WTC11 (cell line): ENCODE measurements at regions not wholly inside any gene's neighbourhood (a gene's known extent, or its start where the extent isn't known, plus 50 kb on each side); places are given as distances from the start of the nearest gene placed in this dataset.

Experiments
- ATAC-seq: fragments of 200-7000 bp; cut with Tn5 transposase; 2 replicates; pipeline ENCODE4 v1.10.0; 2021; ENCODE audit warnings: mild to moderate bottlenecking, moderate library complexity
- CTCF ChIA-PET: fragments of 300-600 bp; sonication (Branson Sonifier 250); formaldehyde crosslinking; loops from one replicate; lab custom pipeline; 2021; ENCODE audit warnings: antibody characterized with exemption; lab: Charles Lee
- POLR2A ChIA-PET: fragments of 350-600 bp; sonication (Branson Sonifier 250); formaldehyde crosslinking; loops from one replicate; lab custom pipeline; 2021; ENCODE audit warnings: antibody characterized with exemption; lab: Charles Lee
- DNase-seq: peaks from one replicate; pipeline ENCODE4 v3.0.0; 2021; ENCODE audit warnings: low spot score
- H3K27ac Mint-ChIP-seq: 2 replicates; pipeline ENCODE4 v1.8.0; 2021; ENCODE audit warnings: mixed read lengths
- H3K27me3 Mint-ChIP-seq: 2 replicates; pipeline ENCODE4 v1.8.0; 2021; ENCODE audit warnings: low read depth, mild to moderate bottlenecking, moderate library complexity, mixed read lengths
- H3K36me3 Mint-ChIP-seq: 2 replicates; pipeline ENCODE4 v1.8.0; 2021; ENCODE audit warnings: mixed read lengths
- H3K4me1 Mint-ChIP-seq: 2 replicates; pipeline ENCODE4 v1.8.0; 2022; ENCODE audit warnings: mixed read lengths
- H3K4me3 Mint-ChIP-seq: 2 replicates; pipeline ENCODE4 v1.8.0; 2021; ENCODE audit warnings: mild to moderate bottlenecking, moderate library complexity, mixed read lengths
- H3K9me3 Mint-ChIP-seq: 2 replicates; pipeline ENCODE4 v1.8.0; 2021; ENCODE audit warnings: mixed read lengths
- ARID4B ChIP-seq: sonication (generic); formaldehyde crosslinking; IDR thresholded peaks from 2 replicates; pipeline ENCODE4 v1.8.0; 2023; ENCODE audit warnings: missing genetic modification reagents, mild to moderate bottlenecking, borderline replicate concordance
- CDX4 ChIP-seq: fragments of 250-450 bp; sonication (Bioruptor Pico); IDR thresholded peaks from 2 replicates; pipeline ENCODE4 v1.9.0; 2021; ENCODE audit warnings: moderate library complexity, mild to moderate bottlenecking, inconsistent platforms, borderline replicate concordance
- CREB1 ChIP-seq: sonication (generic); formaldehyde crosslinking; IDR thresholded peaks from 2 replicates; pipeline ENCODE4 v1.8.0; 2023; ENCODE audit warnings: mild to moderate bottlenecking, missing genetic modification reagents
- E2F1 ChIP-seq: sonication (generic); formaldehyde crosslinking; IDR thresholded peaks from 2 replicates; pipeline ENCODE4 v1.8.0; 2022; ENCODE audit warnings: mild to moderate bottlenecking, missing genetic modification reagents
- EMX1 ChIP-seq: fragments of 250-450 bp; sonication (Bioruptor Pico); IDR thresholded peaks from 2 replicates; pipeline ENCODE4 v1.8.0; 2021; ENCODE audit warnings: mild to moderate bottlenecking
- FOXJ3 ChIP-seq: sonication (generic); formaldehyde crosslinking; IDR thresholded peaks from 2 replicates; pipeline ENCODE4 v1.9.0; 2021; ENCODE audit warnings: missing genetic modification reagents, mild to moderate bottlenecking, borderline replicate concordance
- GABPB1 ChIP-seq: sonication (generic); formaldehyde crosslinking; IDR thresholded peaks from 2 replicates; pipeline ENCODE4 v1.8.1; 2023; ENCODE audit warnings: mild to moderate bottlenecking, missing genetic modification reagents
- HMGXB4 ChIP-seq: sonication (generic); formaldehyde crosslinking; IDR thresholded peaks from 2 replicates; pipeline ENCODE4 v1.8.1; 2023; ENCODE audit warnings: mild to moderate bottlenecking, moderate library complexity, missing genetic modification reagents
- IRF1 ChIP-seq: sonication (generic); formaldehyde crosslinking; IDR thresholded peaks from 2 replicates; pipeline ENCODE4 v1.8.0; 2023; ENCODE audit warnings: missing genetic modification reagents
- JUN ChIP-seq: sonication (generic); formaldehyde crosslinking; IDR thresholded peaks from 2 replicates; pipeline ENCODE4 v1.8.0; 2023; ENCODE audit warnings: mild to moderate bottlenecking, missing genetic modification reagents
- NR1H2 ChIP-seq: sonication (generic); formaldehyde crosslinking; IDR thresholded peaks from 2 replicates; pipeline ENCODE4 v1.9.0; 2021; ENCODE audit warnings: mild to moderate bottlenecking, moderate library complexity, missing genetic modification reagents
- SP1 ChIP-seq: sonication (generic); formaldehyde crosslinking; conservative IDR thresholded peaks from 2 replicates; pipeline ENCODE4 v1.8.1; 2022; ENCODE audit warnings: missing genetic modification reagents
- TP53 ChIP-seq: sonication (generic); formaldehyde crosslinking; IDR thresholded peaks from 2 replicates; pipeline ENCODE4 v1.8.1; 2023; ENCODE audit warnings: mild to moderate bottlenecking, missing genetic modification reagents
- ZBTB21 ChIP-seq: sonication (generic); formaldehyde crosslinking; IDR thresholded peaks from 2 replicates; pipeline ENCODE4 v1.8.1; 2023; ENCODE audit warnings: mild to moderate bottlenecking, missing genetic modification reagents, borderline replicate concordance
- ZMAT4 ChIP-seq: fragments of 250-450 bp; sonication (Bioruptor Pico); IDR thresholded peaks from 2 replicates; pipeline ENCODE4 v1.9.0; 2021; ENCODE audit warnings: mild to moderate bottlenecking
- ZNF121 ChIP-seq: sonication (generic); formaldehyde crosslinking; IDR thresholded peaks from 2 replicates; pipeline ENCODE4 v1.8.0; 2023; ENCODE audit warnings: missing genetic modification reagents
- ZNF281 ChIP-seq: sonication (generic); formaldehyde crosslinking; IDR thresholded peaks from 2 replicates; pipeline ENCODE4 v1.8.0; 2023; ENCODE audit warnings: mild to moderate bottlenecking, missing genetic modification reagents
- ZNF317 ChIP-seq: sonication (generic); formaldehyde crosslinking; IDR thresholded peaks from 2 replicates; pipeline ENCODE4 v1.8.1; 2023; ENCODE audit warnings: low read depth, mild to moderate bottlenecking, moderate library complexity, missing genetic modification reagents, borderline replicate concordance
- ZNF396 ChIP-seq: fragments of 250-450 bp; sonication (Bioruptor Pico); IDR thresholded peaks from 2 replicates; pipeline ENCODE4 v1.8.0; 2021; ENCODE audit warnings: mild to moderate bottlenecking, moderate library complexity, borderline replicate concordance
- ZNF423 ChIP-seq: fragments of 250-450 bp; sonication (Bioruptor Pico); IDR thresholded peaks from 2 replicates; pipeline ENCODE4 v2.1.2; 2022; ENCODE audit warnings: mild to moderate bottlenecking, moderate library complexity
- ZNF512 ChIP-seq: sonication (generic); formaldehyde crosslinking; IDR thresholded peaks from 2 replicates; pipeline ENCODE4 v1.8.1; 2022; ENCODE audit warnings: missing genetic modification reagents, borderline replicate concordance

- CTCF ChIA-PET: no interaction called here
- Mint-ChIP-seq H3K9me3 (no peaks in the 10 kb centered on the region), H3K4me1 (peaks cover 6% of the 10 kb centered on the region; the same call in 1 of the 2 replicates), H3K27me3 (no peaks in the 10 kb centered on the region), H3K36me3 (no peaks in the 10 kb centered on the region), H3K4me3 (no peak overlapping the region)
- no peak for ATAC-seq
- no peak for DNase-seq
- POLR2A ChIA-PET: no interaction called here
- TF ChIP-seq ZNF317: no peak
- TF ChIP-seq ZNF121 (CRISPR knock-in tag): no peak
- no peak for TF ChIP-seq NR1H2
- TF ChIP-seq ZNF281: no peak
- no peak for TF ChIP-seq CREB1
- no peak for TF ChIP-seq CDX4 (CRISPR knock-in tag)
- TF ChIP-seq, all 79 proteins: peak for 0
- no peak overlapping the region; the same call in 1 of the 2 replicates for H3K27ac Mint-ChIP-seq
Measured at GRCh38 chr22:48695731-48696305, 1131.9 kb downstream of the BRD1 start.

- ChIA-PET CTCF (interaction anchor here (0.7 to 0.8 kb wide), 2 partner anchors 15 to 20 kb away, joined by 3 read pairs; no protein-coding TSS in a partner anchor), POLR2A (no interaction called here)
- Mint-ChIP-seq H3K4me3 (no peak overlapping the region), H3K27ac (no peak overlapping the region; the same call in 1 of the 2 replicates), H3K4me1 (peaks cover 6% of the 10 kb centered on the region; the same call in 1 of the 2 replicates), H3K36me3 (no peaks in the 10 kb centered on the region), H3K9me3 (no peaks in the 10 kb centered on the region), H3K27me3 (no peaks in the 10 kb centered on the region)
- no peak for ATAC-seq
- no peak for DNase-seq
- TF ChIP-seq EMX1 (CRISPR knock-in tag): no peak
- no peak for TF ChIP-seq E2F1 (CRISPR knock-in tag)
- TF ChIP-seq ZNF396 (CRISPR knock-in tag): no peak
- TF ChIP-seq ZNF512: no peak
- TF ChIP-seq ARID4B (CRISPR knock-in tag): no peak
- no peak for TF ChIP-seq TP53 (CRISPR knock-in tag)
- TF ChIP-seq IRF1: no peak
- TF ChIP-seq JUN (CRISPR knock-in tag): no peak
- no peak for TF ChIP-seq FOXJ3 (CRISPR knock-in tag)
- TF ChIP-seq CDX4 (CRISPR knock-in tag): no peak
- TF ChIP-seq SP1 (CRISPR knock-in tag): no peak
- TF ChIP-seq ZBTB21 (CRISPR knock-in tag): no peak
- TF ChIP-seq HMGXB4 (CRISPR knock-in tag): no peak
- TF ChIP-seq GABPB1: no peak
- TF ChIP-seq ZNF423 (CRISPR knock-in tag): no peak
- no peak for TF ChIP-seq ZMAT4
Measured at GRCh38 chr22:48695251-48695650, 1132.4 kb downstream of the BRD1 start.
